SHP77 treated with DMSO at 0.1 percent for 48 hours (cell line): ENCODE measurements at regions not wholly inside any gene's neighbourhood (a gene's known extent, or its start where the extent isn't known, plus 50 kb on each side); places are given as distances from the start of the nearest gene placed in this dataset.
A peak's percentile ranks its signal among the peaks of the same experiment; 100 is the strongest.
"Not testable (repeated sequence)": the region's sequence is repeated elsewhere in the genome, so short reads cannot be mapped to it uniquely, and the experiment has no call there.

Experiments used
- DNase-seq: peaks from one replicate; lab custom pipeline; 2025; lab: John Stamatoyannopoulos, UW

DNA sequence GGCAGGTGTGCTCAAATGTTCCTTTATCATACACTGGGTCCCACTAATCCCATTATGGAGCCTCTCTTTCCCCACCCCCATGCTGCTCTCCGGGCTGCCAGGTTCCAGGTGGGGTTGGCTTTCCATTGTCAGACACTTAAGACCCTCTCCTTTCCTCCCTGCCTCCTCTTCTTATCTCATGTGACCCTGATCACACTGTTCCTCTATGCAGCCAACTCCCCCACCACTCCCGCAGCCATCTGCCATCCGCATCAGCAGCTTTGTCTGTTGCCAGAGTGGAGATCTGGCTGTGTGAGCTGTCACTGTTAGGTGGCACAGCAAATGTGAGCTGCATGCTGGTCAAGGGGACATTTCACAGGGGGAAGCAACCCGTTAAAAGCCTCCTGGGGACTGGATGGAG is 391.4 kb downstream of the TNS3 start:
- DNase-seq, result no peak

DNA sequence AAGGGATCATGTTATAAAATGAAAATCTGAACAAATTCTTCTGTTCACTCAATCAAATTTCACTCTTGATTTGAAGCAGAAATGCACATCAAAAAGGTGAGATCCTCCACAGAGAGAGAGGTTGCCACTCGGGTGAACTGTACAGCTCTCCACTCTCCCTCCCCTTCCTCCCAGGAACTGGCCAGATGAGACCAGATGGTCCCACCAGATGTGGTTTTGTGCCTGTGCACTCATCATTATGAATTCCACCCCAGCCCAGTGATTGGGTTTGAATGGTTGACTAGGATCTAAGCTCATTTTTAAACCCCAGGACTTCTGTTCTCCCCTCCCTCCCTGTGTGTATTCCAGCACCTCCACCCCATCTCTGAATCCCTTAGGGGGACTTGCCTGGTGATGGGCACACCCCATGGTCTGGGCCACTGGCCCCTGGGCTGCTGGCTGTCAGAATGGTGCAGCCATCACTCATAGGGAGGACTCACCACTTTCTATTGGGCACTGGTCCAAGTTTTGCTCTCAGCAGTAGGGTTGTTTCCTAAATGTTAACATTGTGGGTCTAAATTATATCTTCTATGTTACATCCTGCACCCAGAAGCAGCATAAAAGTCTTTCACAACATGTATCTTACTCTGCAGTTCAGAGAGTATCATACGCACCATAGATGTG is 393.1 kb downstream of the TNS3 start:
- no peak for DNase-seq

DNA sequence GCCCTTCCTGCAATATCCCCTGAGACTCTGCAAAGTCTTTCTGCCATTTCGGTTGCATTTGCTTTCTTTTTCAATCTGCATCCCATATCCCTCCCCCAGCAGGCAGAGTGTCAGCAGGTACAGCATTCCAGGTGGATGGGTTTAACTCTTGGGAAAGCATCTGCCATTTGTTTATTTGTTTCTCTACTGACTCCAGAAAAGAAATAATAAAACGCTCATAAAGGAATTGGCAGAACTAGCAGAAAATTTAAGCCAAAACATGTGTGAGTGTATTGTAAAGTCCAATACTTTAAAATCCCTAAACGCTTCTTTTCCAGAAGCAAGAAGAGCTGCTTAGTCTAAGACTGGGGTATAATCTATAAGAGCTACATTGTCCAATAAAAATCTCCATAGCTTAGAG is 393.8 kb downstream of the TNS3 start:
- DNase-seq, result no peak

DNA sequence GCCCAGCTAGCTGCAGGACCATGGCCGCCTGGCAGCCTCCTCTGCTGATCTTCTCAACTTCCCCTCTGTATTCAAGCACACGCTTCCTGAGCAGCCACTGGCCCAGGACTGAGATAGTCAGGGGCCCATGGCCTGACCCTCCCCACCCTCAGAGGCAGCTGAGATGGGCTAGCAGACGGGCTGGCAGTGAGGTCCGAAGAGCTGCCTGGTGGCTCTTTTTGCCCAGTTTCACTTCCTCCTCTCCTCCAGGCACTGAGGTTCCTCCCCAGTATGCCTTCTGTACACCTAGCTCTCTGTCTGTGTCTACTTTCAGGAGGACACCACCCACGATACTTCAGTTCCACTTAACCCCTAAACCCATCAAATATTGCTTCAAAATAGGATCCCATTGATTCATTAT is 395.6 kb downstream of the TNS3 start:
- no peak for DNase-seq

DNA sequence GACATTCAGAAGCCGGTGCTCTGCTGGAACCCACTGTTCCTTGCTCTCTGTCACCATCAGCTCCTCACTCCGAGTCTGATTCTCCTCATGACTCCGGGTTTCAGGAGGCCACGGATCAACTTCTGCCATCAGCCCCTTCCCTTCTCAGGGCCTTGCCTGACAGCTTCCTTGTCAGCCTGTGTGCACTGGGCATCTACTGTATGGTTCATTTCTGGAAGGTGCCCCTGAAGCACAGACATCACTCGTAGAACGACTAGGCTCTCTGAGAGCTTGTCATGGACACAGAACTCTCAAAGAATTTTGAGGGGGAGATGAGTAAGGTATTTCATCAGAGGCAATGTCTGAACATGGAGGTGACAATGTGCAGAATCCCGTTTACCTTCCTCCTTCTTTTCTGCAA is 396.1 kb downstream of the TNS3 start:
- no peak for DNase-seq

DNA sequence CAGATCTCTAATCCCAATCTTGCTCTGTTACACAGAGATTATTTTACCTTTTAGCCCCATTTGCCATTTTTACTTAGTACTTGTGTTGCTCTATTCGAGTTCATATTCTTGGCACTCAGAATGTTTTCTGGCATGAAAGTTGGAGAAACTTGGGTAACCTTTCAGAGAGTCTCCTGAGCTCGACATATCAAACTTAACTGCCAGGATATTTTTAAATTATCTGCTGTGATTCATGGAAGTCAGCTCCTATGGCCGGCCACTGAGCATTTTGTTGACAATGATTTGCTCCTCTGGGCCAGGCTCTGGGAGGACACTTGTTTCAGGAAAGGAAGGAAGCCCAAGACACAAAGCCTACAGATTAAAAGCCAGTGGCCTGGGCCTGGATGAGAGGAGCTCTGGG is 396.7 kb downstream of the TNS3 start:
- no peak for DNase-seq

DNA sequence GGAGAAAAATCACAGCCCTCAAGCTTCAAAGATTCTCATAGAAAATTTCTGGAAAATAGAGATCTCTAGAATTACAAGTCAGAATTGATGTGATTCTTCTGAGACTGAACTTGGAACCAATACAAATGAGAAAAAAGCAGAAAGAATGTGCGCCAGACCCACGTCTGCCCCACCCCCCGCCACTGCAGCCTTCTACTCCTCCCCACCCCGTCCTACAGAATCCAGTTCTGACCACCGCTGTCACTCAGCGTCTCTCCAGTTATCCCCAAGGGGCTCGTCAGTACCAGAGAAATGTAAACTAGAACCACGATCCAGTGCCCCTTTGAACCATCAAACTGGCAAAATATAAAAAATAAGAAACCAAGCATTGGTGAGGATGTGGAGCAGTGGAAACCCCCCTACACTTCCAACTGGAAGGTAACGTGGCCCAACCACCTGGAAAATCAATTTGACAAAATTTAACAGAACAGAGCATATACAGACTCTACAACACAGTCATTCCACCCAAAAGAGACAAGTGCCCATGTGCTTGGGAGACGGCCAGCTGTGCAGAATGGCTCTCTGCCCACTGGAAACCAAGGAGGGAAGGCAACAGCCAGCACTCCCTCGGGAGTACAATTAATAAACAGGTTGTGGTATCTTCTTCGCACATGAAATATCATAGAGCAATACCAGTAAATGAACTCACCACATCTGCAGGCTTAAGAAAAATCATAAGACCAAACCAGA is 397.9 kb downstream of the TNS3 start:
- no peak for DNase-seq

DNA sequence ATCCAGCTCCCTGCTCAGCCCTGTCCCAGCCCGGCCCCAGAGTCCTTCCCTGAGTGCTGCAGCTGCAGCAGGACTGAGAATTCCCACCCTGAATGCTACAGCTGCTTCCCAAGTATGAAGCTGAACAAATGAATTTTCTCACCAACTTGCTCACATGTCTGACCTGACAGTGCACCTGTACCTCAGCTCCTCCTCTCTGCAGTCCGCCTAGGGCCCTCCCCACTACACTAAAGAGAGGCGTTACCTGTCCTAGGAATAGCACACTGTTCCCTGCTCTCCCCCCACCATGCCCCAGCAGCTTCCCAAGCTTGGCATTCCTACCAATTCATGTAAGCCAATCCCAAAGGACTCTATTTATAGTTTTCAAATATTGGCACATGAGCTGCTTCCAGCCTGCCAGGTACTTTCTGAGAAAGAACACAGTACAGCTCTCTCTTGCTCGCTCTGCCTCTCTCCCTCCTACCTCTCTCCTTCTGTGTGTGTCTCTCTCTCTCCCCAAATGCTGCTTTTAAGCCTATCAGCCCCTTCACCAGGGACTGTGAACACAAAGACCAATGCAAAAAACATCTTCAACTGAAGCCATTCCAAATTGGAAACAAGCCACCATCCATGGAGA is 400.1 kb downstream of the TNS3 start:
- DNase-seq, result no peak

DNA sequence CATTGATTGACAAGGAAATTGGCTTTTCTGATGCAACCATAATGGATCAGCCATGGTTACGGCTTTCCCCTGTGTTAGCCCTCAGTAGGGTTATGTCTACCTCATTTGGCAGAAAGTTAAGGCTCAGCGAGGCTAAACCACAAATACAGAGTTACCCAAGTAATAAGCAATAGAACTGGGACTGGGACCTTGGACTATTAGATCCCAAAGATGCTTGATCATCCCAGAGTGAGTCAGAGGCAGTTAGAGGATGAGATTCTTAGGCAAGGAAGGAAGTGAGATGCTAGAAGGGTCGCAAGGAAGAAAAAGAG is 401.4 kb downstream of the TNS3 start:
- no peak for DNase-seq

DNA sequence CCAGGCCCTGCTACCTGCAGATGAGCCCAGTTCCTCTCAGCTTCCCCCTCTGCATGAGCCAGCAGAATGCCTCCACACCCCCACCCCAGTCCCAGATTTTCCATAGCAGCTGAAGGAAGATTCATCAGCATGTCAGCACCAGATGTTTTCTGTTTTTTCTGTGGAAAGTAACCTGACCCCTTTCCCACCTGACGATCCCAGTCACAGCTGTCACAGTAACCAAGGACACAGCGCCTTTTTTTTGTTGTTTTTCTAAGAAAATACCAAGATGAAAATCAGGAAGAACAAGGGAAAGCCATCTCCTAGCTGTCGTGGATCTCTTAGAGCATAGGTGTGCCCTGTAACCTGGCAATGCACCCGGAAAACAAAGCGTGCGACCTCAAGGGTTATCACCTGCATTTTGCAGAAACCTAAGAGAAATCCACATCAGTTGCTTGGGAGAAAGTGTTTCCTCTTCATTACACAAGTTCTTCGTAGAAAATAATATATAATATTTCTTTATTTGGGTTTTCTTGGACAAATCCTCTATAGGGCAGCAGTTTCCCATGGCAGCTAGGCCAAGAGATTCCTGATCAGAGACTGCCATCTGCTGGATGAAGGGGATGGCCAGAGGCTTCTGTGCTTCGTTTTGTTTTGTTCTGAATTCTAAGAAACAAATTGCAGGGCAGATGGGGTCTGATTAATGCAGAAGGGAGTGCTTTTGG is 401.9 kb downstream of the TNS3 start:
- peak; percentile 4 for DNase-seq

DNA sequence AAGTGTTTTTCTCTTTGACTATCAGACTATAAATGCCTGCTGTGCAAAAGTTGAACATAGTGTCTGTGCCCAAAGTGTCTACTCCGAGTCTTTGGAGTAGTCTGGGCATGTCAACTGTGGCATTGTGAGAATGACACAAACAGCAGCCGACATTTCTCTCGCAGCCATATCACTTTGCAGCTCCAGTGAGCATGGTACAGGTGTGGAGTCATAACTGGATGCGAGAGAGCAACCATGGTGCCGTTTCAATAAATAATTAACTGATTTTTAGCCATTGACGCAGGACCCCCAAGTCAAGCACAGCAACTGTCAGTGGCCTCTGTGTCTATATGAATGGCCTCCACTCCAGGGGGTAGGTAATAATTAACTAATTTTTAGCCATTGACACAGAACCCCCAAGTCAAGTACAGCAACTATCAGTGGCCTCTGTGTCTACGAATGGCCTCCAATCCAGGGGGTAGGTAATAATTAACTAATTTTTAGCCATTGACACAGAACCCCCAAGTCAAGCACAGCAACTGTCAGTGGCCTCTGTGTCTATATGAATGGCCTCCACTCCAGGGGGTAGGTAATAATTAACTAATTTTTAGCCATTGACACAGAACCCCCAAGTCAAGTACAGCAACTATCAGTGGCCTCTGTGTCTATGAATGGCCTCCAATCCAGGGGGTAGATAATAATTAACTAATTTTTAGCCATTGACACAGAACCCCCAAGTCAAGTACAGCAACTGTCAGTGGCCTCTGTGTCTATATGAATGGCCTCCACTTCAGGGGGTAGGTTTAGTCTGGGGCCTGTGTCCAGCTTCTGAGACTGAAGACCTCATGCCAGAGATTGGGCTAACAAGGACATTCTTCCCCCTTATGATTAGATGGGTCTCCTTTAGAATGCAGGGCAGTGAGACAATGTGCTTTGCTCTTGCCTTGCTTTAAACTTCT is 409.0 kb downstream of the TNS3 start:
- not testable (repeated sequence) for DNase-seq

DNA sequence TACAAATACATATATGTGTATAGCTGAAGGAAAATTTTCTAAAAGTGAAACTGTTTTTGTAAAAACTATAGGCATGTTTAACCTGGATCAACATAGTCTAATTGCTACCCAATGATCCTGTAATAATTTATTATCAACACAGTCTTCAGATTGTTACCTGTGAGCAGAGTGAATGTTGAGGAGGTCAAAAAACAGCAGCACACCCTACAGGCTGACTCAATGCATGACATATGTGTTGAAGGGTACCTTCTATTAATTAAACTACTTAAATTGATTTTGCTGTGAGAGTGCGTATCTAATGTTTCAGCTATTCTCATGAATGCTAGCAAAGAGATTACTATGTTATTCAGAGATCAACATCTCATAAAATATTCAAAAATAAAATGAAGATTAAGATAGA is 411.4 kb downstream of the TNS3 start:
- DNase-seq, result no peak

DNA sequence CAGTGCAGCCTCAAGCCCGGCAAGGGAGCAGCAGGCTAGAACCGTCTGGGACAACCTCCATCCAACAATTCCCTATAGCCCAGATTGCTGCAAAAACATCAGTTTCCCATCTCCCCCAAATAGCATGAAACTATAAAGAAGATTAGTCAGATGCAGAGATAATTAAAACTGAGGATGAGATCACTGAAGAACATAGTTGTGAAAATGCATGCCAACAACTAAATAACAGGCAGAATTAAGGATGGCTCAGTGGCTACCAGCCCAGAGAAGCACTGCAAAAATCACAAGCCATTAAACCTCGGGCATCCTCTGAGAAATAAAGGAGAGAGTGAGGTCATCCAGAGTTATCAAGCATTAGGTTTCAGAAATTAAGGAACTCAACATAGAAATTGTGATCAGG is 427.1 kb downstream of the TNS3 start:
- no peak for DNase-seq

DNA sequence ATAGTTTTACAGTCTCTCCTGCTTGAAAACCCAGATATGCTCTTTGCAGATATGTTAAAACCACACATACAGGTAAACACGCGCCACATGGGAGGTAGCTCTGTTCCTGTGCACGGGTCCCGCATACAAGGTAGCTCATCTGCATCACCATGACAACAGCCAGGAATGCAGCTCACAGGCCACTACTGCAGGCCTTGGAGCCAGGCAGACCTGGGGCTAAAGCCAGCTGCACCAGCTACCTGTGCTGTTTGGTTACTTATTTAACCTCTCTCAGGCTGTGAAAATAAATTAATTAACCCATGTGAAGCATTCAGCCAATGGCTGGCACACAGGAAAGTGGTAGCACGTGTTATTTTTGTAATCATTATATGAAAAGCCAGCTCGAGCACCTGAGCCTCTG is 428.3 kb downstream of the TNS3 start:
- no peak for DNase-seq

DNA sequence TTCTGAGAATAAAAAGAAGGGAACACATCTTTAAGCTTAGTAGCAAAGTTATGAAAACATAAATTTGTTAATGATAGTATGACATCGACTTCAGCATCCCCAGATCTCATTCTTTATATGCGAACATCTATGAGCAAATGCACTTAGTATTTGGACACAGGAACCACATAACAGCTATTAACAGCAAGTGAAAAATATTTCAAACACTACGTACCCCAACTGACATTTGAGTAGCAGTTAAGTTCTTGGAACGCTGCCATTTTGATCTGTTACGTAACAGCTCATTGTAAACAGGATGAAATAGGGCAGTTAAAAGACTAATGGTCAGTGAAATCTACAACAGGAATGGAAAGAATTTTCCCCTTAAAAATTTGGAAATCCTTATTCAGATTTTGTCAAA is 428.9 kb downstream of the TNS3 start:
- peak; percentile 64 for DNase-seq

DNA sequence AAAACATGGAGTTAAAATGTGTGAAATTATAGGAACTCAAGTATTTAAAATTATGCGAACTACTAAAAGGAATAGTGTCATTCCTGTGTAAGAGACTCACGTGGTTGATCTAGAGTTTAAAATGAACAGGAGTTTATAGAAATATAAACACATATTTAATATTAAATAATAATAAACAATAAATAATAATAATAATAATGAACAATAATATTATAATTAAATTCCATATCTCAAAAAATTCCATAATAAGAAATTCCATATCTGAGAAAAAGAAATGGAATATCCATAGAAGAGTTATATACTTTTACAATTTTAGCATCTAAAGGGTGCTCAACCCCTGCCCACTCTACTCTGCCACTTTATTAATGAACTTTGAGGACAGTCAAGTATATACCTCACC is 429.6 kb downstream of the TNS3 start:
- DNase-seq, result no peak

DNA sequence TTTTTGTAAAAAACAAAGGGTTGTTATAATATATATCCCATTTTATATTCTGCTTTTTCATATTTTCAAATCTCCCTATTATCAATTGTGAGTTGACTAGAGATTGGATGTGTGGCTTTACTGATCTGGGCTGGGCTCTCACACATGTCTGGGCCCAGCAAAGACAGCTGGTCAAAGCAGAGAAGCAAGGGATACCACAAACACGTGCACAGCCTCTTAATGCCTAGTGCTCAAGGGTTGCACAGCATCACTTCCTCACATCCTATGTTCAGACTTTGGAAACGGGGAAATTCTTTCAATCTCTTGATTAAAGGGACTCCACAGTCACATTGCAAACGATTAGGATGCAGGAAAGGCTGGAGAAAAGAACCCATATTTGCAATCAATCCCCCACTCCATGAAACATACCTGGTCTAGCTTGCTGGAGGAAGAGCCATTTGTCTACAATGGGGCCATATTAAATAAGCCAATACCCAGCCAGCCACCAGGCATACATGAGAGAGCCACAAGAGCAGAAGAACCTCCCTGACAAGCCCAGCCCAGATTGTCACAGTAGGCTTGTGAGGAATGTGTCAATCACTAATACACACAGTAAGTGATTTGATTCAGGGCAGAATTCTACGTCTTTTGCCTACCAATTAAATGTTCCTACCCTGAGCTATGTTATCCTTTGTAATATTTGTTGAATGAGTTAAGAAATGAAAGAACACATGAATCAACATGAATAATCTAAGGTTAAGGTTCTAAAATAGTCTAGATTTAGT is 431.2 kb downstream of the TNS3 start:
- no peak for DNase-seq

DNA sequence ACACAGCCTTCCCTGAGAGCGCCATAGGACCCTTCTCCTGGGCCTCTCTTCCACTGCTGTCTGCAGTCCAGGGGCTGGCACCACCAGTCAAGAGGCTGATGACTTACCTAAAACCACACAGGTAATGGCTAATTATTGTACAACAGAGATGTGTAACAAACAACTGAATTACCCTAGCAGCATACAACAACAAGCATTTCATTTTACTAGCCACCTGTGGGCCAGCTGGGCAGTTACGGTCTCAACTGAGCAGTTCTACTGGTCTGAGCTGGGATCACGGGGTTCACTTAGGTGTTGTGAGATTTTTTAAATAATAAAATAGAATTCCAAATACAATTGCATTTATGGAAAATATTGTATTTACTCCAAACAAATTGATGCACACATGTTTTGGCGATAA is 431.9 kb downstream of the TNS3 start:
- no peak for DNase-seq

DNA sequence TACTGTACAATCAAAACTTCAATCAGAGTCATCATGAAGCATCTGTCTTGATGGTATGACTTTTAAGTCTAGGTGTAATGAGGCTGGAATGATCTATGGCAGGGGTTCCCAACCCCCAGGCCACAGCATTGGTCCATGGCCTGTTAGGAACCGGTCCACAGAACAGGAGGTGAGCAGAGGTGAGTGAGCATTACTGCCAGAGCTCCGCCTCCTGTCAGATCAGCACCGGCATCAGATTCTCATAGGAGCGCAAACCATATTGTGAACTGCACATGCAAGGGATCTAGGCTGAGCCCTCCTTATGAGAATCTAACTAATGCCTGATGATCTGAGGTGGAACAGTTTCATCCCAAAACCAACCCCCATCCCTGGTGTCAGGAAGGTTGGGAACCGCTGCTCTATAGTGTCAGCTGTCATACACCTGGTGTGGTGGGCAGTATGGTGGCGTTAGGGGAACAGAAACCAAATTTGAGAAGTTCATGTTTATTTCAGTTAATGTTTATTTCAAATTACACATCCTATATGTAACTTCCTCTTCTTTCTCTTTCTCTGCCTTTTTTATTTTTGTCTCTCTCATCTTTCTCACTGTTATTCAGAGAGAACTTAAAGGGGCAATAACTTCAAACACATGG is 432.6 kb downstream of the TNS3 start:
- no peak for DNase-seq

DNA sequence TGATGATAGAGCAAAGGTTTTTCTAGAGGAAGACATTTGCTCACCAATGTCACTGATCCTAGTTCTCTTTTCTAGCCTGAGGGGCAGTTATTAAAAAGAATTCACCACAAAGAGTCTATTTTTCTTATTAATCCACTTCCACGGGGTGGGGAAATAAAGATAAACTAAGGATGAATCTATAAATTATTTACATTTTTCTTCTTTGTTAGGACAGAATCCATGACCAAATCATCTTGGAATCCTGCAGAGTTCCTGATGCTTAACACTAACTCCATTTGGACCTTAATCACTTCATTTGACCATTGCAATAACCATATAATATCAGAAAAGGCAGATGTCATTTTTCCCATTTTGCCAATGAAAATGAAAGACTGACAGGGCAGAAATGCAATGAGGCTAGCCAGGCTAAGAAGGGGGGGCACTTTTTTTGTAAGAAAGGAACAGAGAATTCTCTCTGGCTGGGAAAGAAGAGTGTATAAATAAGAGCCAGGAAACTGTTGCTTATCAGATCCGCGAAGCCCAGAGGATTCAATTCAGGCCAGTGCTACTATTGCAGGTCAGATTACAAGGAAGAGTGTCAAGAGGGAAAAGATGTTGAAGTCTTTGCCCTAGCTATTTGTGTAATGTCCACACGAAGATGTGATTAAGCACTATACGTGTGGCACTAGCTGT is 433.2 kb downstream of the TNS3 start:
- no peak for DNase-seq
